ENCODE measurements at regions not wholly inside any gene's neighbourhood (a gene's known extent, or its start where the extent isn't known, plus 50 kb on each side); places are given as distances from the start of the nearest gene placed in this dataset.
A peak's percentile ranks its signal among the peaks of the same experiment; 100 is the strongest.

- no peak for FAIRE-seq
- no peak overlapping the region for H3K4me3 ChIP-seq (replicated peaks in 1 of 3; ENCODE audit: insufficient read depth in 1 of 3, low read depth in 1 of 3, low read length in 3 of 3)
- DNase-seq (ENCODE audit: low read depth, low spot score) = no peak
- ChIA-PET POLR2A (no interaction called here), CTCF (no interaction called here)
- no TSS peak for BruUV-seq (replicated peaks)
- H3K4me2 ChIP-seq (ENCODE audit: insufficient read depth, low read length) = no peak overlapping the region
- H4K20me1 ChIP-seq (replicated peaks; ENCODE audit: control insufficient read depth, extremely low read depth, insufficient read depth, low read length) = no peaks in the 10 kb centered on the region
- dilution Hi-C loops (cut with MboI; ENCODE audit: extremely low pct_ligation_motif_present, low sequenced_read_pairs) = no loop called here
- H3K79me2 ChIP-seq (ENCODE audit: control insufficient read depth, insufficient read depth, low read length) = no peaks in the 10 kb centered on the region
- H3K4me1 ChIP-seq (ENCODE audit: control insufficient read depth, extremely low read depth, insufficient read depth, low read length) = no peaks in the 10 kb centered on the region
- intact Hi-C loops (cut with micrococcal nuclease) = loop anchor here (10.0 kb wide), 1 partner anchor 1670 kb away; no protein-coding TSS in a partner anchor
- H3K27me3 ChIP-seq (ENCODE audit: control insufficient read depth in 2 of 2, insufficient read depth in 2 of 2, low read length in 2 of 2) = no peaks in the 10 kb centered on the region
- no peak overlapping the region for H3K9ac ChIP-seq (replicated peaks; ENCODE audit: extremely low read depth, insufficient read depth, low read length)
- no peak overlapping the region for H3K27ac ChIP-seq (ENCODE audit: insufficient read depth, low read depth, low read length)
- no peaks in the 10 kb centered on the region for H3K9me1 ChIP-seq (replicated peaks; ENCODE audit: control insufficient read depth, extremely low read depth, insufficient read depth, low read length)
- no peaks in the 10 kb centered on the region for H3K36me3 ChIP-seq (ENCODE audit: control insufficient read depth in 2 of 2, extremely low read depth in 1 of 2, insufficient read depth in 2 of 2, low read length in 2 of 2)
- H3K9me3 ChIP-seq (replicated peaks; ENCODE audit: control insufficient read depth, insufficient read depth, low read length) = no peaks in the 10 kb centered on the region
- H2AFZ ChIP-seq (ENCODE audit: low read depth, low read length) = no peak overlapping the region
- TF ChIP-seq EZH2 (IDR thresholded peaks at IDR 0.05; ENCODE audit: borderline replicate concordance, low read depth, low read length, severe bottlenecking) = no peak
- TF ChIP-seq CTCF (IDR thresholded peaks at IDR 0.05; ENCODE audit: extremely low read depth in 1 of 2, insufficient read depth in 1 of 2, low read depth in 1 of 2, low read length in 2 of 2) = peak in 1 of 2 donors; percentile 9
Measured at GRCh38 chr14:43894534-43894933, 612.5 kb downstream of the FSCB start.

- Histone ChIP-seq H3K27me3 (ENCODE audit: control insufficient read depth in 2 of 2, insufficient read depth in 2 of 2, low read length in 2 of 2) (no peaks in the 10 kb centered on the region), H3K9ac (replicated peaks; ENCODE audit: extremely low read depth, insufficient read depth, low read length) (no peak overlapping the region), H2AFZ (ENCODE audit: low read depth, low read length) (no peak overlapping the region), H3K4me1 (ENCODE audit: control insufficient read depth, extremely low read depth, insufficient read depth, low read length) (no peaks in the 10 kb centered on the region), H4K20me1 (replicated peaks; ENCODE audit: control insufficient read depth, extremely low read depth, insufficient read depth, low read length) (no peaks in the 10 kb centered on the region), H3K4me2 (ENCODE audit: insufficient read depth, low read length) (no peak overlapping the region), H3K9me1 (replicated peaks; ENCODE audit: control insufficient read depth, extremely low read depth, insufficient read depth, low read length) (no peaks in the 10 kb centered on the region), H3K27ac (ENCODE audit: insufficient read depth, low read depth, low read length) (no peak overlapping the region), H3K4me3 (replicated peaks in 1 of 3; ENCODE audit: insufficient read depth in 1 of 3, low read depth in 1 of 3, low read length in 3 of 3) (no peak overlapping the region), H3K9me3 (replicated peaks; ENCODE audit: control insufficient read depth, insufficient read depth, low read length) (no peaks in the 10 kb centered on the region), H3K79me2 (ENCODE audit: control insufficient read depth, insufficient read depth, low read length) (no peaks in the 10 kb centered on the region), H3K36me3 (ENCODE audit: control insufficient read depth in 2 of 2, extremely low read depth in 1 of 2, insufficient read depth in 2 of 2, low read length in 2 of 2) (no peaks in the 10 kb centered on the region)
- CTCF ChIA-PET = no interaction called here
- POLR2A ChIA-PET = no interaction called here
- dilution Hi-C loops (cut with MboI; ENCODE audit: extremely low pct_ligation_motif_present, low sequenced_read_pairs) (no loop called here), intact Hi-C loops (cut with micrococcal nuclease) (no loop called here)
- FAIRE-seq (no peak), DNase-seq (ENCODE audit: low read depth, low spot score) (no peak)
- BruUV-seq (replicated peaks) = no TSS peak
- no peak for TF ChIP-seq POLR2AphosphoS5 (IDR thresholded peaks at IDR 0.05; ENCODE audit: insufficient read depth, low read depth, low read length)
- no peak for TF ChIP-seq FOS (IDR thresholded peaks at IDR 0.05; ENCODE audit: borderline replicate concordance, insufficient read depth, low read length)
- no peak for TF ChIP-seq GATA2 (IDR thresholded peaks at IDR 0.05; ENCODE audit: insufficient read depth, insufficient read length, low read depth, low read length)
Measured at GRCh38 chr14:43887523-43887922, 619.6 kb downstream of the FSCB start.

Measured in endothelial cell of umbilical vein (primary cell).